ENCODE measurements at regions not wholly inside any gene's neighbourhood (a gene's known extent, or its start where the extent isn't known, plus 50 kb on each side); places are given as distances from the start of the nearest gene placed in this dataset.

DNA sequence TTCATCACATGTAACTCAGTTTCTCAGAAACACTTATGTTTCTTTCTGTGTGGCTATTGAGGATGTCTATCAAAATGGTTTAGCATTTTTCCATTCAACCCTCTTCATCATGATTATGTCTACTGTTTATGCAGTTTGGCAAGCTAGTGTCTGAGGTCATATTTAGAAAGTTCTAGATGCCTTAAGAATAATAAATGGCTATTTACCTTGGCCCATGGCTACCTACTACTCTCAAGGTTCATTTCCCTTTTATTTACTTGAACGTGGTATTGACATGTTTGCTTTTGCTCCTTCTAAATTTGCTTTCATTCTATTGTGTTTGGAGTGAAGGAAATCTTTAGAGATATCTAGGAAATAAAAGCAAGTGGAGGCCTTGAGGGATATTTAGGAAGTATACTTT lies 193.7 kb upstream of the OLFM3 start:
- TF ChIP-seq, protein P1, sequence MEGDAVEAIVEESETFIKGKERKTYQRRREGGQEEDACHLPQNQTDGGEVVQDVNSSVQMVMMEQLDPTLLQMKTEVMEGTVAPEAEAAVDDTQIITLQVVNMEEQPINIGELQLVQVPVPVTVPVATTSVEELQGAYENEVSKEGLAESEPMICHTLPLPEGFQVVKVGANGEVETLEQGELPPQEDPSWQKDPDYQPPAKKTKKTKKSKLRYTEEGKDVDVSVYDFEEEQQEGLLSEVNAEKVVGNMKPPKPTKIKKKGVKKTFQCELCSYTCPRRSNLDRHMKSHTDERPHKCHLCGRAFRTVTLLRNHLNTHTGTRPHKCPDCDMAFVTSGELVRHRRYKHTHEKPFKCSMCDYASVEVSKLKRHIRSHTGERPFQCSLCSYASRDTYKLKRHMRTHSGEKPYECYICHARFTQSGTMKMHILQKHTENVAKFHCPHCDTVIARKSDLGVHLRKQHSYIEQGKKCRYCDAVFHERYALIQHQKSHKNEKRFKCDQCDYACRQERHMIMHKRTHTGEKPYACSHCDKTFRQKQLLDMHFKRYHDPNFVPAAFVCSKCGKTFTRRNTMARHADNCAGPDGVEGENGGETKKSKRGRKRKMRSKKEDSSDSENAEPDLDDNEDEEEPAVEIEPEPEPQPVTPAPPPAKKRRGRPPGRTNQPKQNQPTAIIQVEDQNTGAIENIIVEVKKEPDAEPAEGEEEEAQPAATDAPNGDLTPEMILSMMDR (IDR thresholded peaks at IDR 0.05; ENCODE audit: borderline replicate concordance, insufficient read depth, low read depth, low read length), result no peak
- H3K4me3 ChIP-seq (ENCODE audit: low read depth, low read length), result no peak overlapping the region

DNA sequence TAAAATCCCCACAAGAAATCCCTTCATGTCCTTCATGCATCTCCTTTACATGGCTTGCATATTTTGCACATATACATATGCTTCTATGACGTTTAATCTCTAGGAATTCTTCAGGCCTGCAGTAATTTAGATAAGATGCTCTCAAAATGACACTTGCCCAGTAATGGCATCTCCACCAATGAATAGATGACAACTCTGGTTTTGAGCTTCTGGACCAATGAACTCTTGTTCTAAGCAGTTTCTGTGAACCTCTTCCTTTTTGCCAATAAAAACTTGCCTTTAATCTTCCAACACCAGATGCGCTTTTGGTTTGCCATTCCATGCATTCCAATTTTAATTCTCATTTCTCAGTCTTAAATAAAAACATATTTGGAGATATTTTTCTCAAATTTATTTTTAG lies 189.8 kb upstream of the OLFM3 start:
- H3K4me3 ChIP-seq (ENCODE audit: low read depth, low read length), result no peak overlapping the region
- TF ChIP-seq, protein P1 (IDR thresholded peaks at IDR 0.05; ENCODE audit: borderline replicate concordance, insufficient read depth, low read depth, low read length), result no peak

DNA sequence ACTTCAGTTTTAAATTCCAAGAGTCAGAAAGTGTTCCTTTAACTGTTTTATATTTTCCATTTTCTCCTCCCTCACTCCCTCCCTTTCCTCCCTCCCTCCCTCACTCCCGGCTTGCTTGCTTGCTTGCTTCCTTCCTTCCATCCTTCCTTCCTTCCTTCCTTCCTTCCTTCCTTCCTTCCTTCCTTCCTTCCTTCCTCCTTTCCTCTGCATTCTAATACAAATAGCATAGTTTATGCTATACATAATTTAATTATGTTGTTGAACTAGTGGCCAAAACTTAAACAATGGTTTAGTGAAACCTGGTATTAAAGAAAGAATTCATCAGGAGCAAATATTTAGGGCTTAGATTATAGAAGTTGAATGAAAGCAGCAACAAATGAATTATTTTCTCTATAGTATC lies 188.5 kb upstream of the OLFM3 start:
- TF ChIP-seq, protein P1 (IDR thresholded peaks at IDR 0.05; ENCODE audit: borderline replicate concordance, insufficient read depth, low read depth, low read length), result no peak

DNA sequence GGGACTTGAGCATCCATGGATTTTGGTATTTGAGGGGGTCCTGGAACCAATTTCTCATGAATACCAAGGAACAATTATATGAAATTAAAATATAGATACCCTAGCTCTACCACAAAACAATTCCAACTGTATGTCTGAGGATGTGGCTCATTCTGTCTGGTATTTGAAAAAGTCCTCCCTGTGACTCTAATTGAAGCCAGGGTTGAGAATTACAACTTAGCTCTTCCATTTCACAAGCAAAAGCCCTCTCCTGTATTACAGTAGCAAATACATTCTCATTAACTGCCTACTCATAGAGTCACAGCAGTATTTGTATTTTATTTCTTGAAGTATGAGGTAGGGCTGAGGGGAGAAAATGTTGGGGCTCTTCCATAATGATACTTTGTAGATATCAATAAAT lies 187.8 kb upstream of the OLFM3 start:
- H3K4me3 ChIP-seq (ENCODE audit: low read depth, low read length), result no peak overlapping the region
- TF ChIP-seq, protein P1 (IDR thresholded peaks at IDR 0.05; ENCODE audit: borderline replicate concordance, insufficient read depth, low read depth, low read length), result no peak

More for the DNA sequence above, 188.5 kb upstream of the OLFM3 start:
- no peak overlapping the region for H3K4me3 ChIP-seq (ENCODE audit: low read depth, low read length)

DNA sequence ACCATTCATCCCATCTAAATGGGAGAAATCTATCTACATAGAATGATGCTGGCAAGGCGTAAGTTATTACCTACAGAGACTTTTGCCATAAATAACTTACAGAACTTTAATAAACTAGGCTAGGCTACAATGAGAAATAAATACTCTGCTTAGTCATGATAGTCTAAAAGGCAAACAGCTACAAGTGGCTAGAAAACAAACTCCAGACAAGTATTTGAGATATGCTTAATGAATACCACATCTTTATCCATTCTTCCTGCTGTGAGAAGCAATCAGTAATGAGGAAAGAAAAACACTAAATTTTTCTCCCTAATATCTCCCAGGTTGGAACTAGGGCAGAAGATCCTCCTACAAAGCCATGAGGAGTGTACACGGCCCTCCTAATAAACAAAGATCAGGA lies 187.0 kb upstream of the OLFM3 start:
- no peak overlapping the region for H3K4me3 ChIP-seq (ENCODE audit: low read depth, low read length)
- TF ChIP-seq, protein P1 (IDR thresholded peaks at IDR 0.05; ENCODE audit: borderline replicate concordance, insufficient read depth, low read depth, low read length), result no peak

DNA sequence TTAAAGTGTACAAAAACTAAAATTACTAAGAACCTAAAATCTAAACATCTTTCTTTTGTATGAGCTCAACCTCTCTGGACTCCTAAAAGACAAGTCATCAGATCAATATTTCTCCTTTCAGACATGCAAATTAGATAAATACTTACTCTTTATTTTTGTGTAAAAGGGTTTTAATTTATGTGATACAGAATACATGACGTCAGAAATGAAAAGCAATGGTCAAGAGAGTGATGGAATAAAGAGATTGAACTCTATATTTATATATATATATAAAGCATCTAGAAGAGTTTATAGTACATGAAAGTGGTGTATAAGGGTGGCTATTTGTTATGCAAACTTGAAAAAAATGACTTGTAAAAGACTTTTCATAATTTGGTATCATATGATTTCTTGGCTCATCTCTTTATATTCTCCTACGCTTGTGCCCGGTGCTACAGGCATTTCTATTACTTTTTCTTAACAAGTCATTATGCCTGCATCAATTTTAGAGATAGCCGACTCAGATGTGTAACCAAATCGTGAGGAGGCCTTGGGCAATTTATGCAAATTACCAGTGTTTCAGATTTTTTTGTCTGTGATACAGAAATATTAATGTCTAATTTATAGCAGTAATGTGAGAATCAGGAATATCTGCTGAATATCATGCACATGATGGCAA lies 186.0 kb upstream of the OLFM3 start:
- no peak overlapping the region for H3K4me3 ChIP-seq (ENCODE audit: low read depth, low read length)
- TF ChIP-seq, protein P1 (IDR thresholded peaks at IDR 0.05; ENCODE audit: borderline replicate concordance, insufficient read depth, low read depth, low read length), result no peak

DNA sequence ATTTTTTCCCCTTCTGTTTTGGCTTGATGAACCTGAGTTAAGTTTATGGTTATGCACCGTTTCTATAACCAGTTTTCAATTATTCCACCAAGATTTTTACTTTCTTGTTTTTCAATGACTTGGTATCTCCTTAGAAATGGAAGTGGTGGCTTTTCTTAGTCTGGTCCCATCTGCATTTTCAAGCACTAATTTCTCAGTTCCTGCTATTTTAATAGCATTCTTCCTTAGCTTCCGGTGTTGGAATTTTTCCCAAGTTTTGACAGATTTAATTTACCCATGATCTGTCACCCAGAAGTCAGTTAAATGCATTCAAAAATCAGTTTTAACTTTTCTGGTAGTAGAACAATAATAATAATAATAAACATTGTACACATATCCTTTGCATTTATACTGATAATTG lies 184.6 kb upstream of the OLFM3 start:
- TF ChIP-seq, protein P1 (IDR thresholded peaks at IDR 0.05; ENCODE audit: borderline replicate concordance, insufficient read depth, low read depth, low read length), result no peak

More for the DNA sequence above, 184.6 kb upstream of the OLFM3 start:
- no peak overlapping the region for H3K4me3 ChIP-seq (ENCODE audit: low read depth, low read length)
